Skeletal muscle tissue (tissue), 3 donors: ENCODE measurements at regions not wholly inside any gene's neighbourhood (a gene's known extent, or its start where the extent isn't known, plus 50 kb on each side); places are given as distances from the start of the nearest gene placed in this dataset.

Source experiments
- H3K27ac ChIP-seq: one replicate; pipeline ENCODE4 v1.7.0; 2013; ENCODE audit warnings: mild to moderate bottlenecking, low read depth, low read length, inconsistent platforms
- H3K27me3 ChIP-seq, 3 donors: one replicate each; pipeline ENCODE4 v1.7.0; 2013; ENCODE audit warnings: low read length in 3 of 3; ENCODE audit not compliant: control insufficient read depth in 3 of 3, insufficient read depth in 3 of 3
- H3K36me3 ChIP-seq, 3 donors: one replicate each; pipeline ENCODE4 v1.7.0; 2013; ENCODE audit warnings: low read length in 3 of 3; ENCODE audit not compliant: control insufficient read depth in 3 of 3, insufficient read depth in 3 of 3
- H3K4me1 ChIP-seq, 3 donors: one replicate each; pipeline ENCODE4 v1.7.0; 2013; ENCODE audit warnings: low read length in 3 of 3, mild to moderate bottlenecking in 3 of 3; ENCODE audit not compliant: control insufficient read depth in 3 of 3, insufficient read depth in 3 of 3
- H3K4me3 ChIP-seq, 3 donors: one replicate each; pipeline ENCODE4 v1.7.0; 2013; ENCODE audit warnings: low read length in 3 of 3
- H3K9ac ChIP-seq, 3 donors: one replicate each; pipeline ENCODE4 v1.7.0; 2013; ENCODE audit warnings: low read length in 3 of 3, mild to moderate bottlenecking in 3 of 3, moderate library complexity in 2 of 3, low read depth in 1 of 3
- H3K9me3 ChIP-seq, 3 donors: one replicate each; pipeline ENCODE4 v1.7.0; 2013; ENCODE audit warnings: low read length in 3 of 3; ENCODE audit not compliant: control insufficient read depth in 3 of 3
- donor health status: Osteomylitis.

DNA sequence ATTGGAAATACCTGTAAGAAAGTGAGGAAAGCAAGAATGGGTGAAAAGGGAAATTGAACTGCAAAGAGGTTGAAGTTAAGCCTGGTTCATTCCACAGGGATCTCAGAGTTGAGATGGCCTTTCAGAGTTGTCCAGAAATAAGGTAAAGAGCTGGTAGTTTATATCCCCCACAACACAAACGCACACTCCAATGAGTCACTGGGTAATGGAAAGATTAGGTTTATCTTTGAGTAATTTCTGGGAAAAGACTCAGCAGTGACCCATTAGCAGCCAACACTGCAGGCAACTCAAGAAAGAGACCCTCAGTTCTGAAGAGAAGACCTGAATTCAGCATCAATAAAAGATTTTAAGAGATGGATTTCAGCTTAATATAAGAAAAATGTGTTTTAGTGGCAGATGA is 485.5 kb downstream of the PTPRC start:
- no peaks in the 10 kb centered on the region for H3K9me3 ChIP-seq
- H3K4me1 ChIP-seq = no peaks in the 10 kb centered on the region
- no peaks in the 10 kb centered on the region for H3K27me3 ChIP-seq
- H3K4me3 ChIP-seq = no peak overlapping the region
- H3K36me3 ChIP-seq = no peaks in the 10 kb centered on the region
- H3K27ac ChIP-seq = no peak overlapping the region
- H3K9ac ChIP-seq = no peak overlapping the region

- no peaks in the 10 kb centered on the region for H3K4me1 ChIP-seq
- no peaks in the 10 kb centered on the region for H3K36me3 ChIP-seq
- H3K27ac ChIP-seq = no peak overlapping the region
- no peak overlapping the region for H3K4me3 ChIP-seq
- H3K9me3 ChIP-seq = no peaks in the 10 kb centered on the region
- H3K27me3 ChIP-seq = no peaks in the 10 kb centered on the region
- no peak overlapping the region for H3K9ac ChIP-seq
Measured at GRCh38 chr1:199129247-199129646, 490.4 kb downstream of the PTPRC start.

DNA sequence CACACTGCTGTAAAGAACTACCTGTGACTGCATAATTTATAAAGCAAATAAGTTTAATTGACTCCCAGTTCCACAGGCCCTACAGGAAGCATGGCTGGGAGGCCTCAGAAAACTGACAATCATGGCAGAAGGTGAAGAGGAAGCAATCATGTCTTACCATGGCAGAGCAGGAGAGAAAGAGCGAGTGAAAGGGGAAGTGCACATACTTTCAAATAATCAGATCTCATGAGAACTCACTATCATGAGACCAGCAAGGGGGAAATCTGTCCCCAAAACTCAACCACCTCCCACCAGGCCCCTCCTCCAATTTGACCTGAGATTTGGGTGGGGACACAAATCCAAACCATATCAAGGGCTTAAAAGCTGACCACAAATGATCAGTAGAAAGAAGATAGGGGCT is 493.2 kb downstream of the PTPRC start:
- H3K27me3 ChIP-seq = no peaks in the 10 kb centered on the region
- H3K4me3 ChIP-seq = no peak overlapping the region
- no peaks in the 10 kb centered on the region for H3K9me3 ChIP-seq
- no peak overlapping the region for H3K27ac ChIP-seq
- H3K9ac ChIP-seq = no peak overlapping the region
- no peaks in the 10 kb centered on the region for H3K4me1 ChIP-seq
- no peaks in the 10 kb centered on the region for H3K36me3 ChIP-seq

- no peaks in the 10 kb centered on the region for H3K27me3 ChIP-seq
- no peak overlapping the region for H3K9ac ChIP-seq
- H3K4me3 ChIP-seq = no peak overlapping the region
- peaks cover 0 to 2% (median 0%) of the 10 kb centered on the region in 3 donors for H3K9me3 ChIP-seq
- H3K4me1 ChIP-seq = no peaks in the 10 kb centered on the region
- H3K27ac ChIP-seq = no peak overlapping the region
- H3K36me3 ChIP-seq = no peaks in the 10 kb centered on the region
Measured at GRCh38 chr1:199135901-199136300, 497.1 kb downstream of the PTPRC start.

GRCh38 chr1:199138061-199138460 is 499.2 kb downstream of the PTPRC start:
- Histone ChIP-seq H3K4me1 (no peaks in the 10 kb centered on the region), H3K36me3 (no peaks in the 10 kb centered on the region), H3K4me3 (no peak overlapping the region), H3K9me3 (peaks cover 0 to 2% (median 0%) of the 10 kb centered on the region in 3 donors), H3K9ac (no peak overlapping the region), H3K27ac (no peak overlapping the region), H3K27me3 (no peaks in the 10 kb centered on the region)

DNA sequence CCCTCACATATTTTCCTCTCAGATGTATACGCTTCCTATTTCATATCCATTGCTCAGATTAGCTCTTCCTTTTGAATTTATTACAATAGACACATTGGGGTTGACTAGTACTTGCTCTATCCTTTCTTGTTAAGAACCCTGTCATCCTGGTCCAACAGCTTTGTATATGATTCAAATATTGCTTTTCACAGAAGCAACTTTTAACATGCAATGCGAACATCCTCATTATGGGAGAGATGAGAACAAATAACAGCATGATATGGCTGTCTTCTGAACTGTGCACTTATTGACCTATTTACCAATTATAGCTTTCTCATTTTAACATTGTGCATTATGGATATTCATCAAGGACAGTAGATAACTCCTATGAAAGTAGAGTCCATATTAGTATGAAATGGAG is 510.8 kb downstream of the PTPRC start:
- Histone ChIP-seq H3K9ac (no peak overlapping the region), H3K4me3 (no peak overlapping the region), H3K9me3 (no peaks in the 10 kb centered on the region), H3K27me3 (no peaks in the 10 kb centered on the region), H3K4me1 (no peaks in the 10 kb centered on the region), H3K36me3 (no peaks in the 10 kb centered on the region), H3K27ac (no peak overlapping the region)

GRCh38 chr1:199150756-199151155 is 511.9 kb downstream of the PTPRC start:
- Histone ChIP-seq H3K9ac (no peak overlapping the region), H3K9me3 (no peaks in the 10 kb centered on the region), H3K4me3 (no peak overlapping the region), H3K4me1 (no peaks in the 10 kb centered on the region), H3K27me3 (no peaks in the 10 kb centered on the region), H3K36me3 (no peaks in the 10 kb centered on the region), H3K27ac (no peak overlapping the region)

DNA sequence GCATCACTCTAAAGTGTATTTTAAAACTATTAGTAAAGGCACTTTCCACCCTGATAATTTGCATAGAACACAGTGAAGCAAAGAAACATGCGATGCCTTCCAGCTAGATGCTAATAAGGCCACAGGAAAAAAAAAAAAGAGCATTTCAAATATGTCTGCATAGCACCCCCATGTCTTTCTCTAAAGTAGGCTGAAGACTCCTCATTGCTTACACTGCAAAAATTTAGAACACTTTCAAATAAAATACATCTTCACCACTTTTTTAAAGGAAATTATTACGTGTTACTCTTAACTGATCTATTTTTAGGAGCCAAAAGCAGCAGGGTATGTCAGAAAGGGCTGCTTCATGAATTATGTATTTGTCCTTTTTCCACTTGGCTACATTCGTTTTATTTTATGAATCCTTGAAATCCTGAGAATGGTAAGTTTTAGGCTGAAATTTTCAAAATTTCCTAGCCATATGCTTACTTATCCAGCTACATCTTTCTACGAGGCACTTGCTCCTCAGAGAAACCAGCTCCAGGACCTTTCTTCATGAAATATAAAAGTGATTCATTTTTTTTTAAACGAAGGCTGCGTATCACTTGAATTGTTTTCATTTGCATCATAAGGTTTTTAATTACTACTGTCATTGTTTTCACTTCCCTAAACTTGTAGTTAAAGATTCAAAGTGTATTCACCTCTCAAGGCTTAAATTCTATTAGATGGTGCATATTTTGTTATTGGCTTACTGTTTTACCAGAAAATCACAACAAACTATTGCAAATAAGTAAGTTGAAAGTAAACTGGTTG is 513.0 kb downstream of the PTPRC start:
- Histone ChIP-seq H3K27me3 (no peaks in the 10 kb centered on the region), H3K9ac (no peak overlapping the region), H3K9me3 (no peaks in the 10 kb centered on the region), H3K4me1 (no peaks in the 10 kb centered on the region), H3K36me3 (no peaks in the 10 kb centered on the region), H3K27ac (no peak overlapping the region), H3K4me3 (no peak overlapping the region)

GRCh38 chr1:199152676-199153075 is 513.8 kb downstream of the PTPRC start:
- Histone ChIP-seq H3K36me3 (no peaks in the 10 kb centered on the region), H3K27ac (no peak overlapping the region), H3K4me1 (no peaks in the 10 kb centered on the region), H3K9me3 (no peaks in the 10 kb centered on the region), H3K4me3 (no peak overlapping the region), H3K9ac (no peak overlapping the region), H3K27me3 (no peaks in the 10 kb centered on the region)

DNA sequence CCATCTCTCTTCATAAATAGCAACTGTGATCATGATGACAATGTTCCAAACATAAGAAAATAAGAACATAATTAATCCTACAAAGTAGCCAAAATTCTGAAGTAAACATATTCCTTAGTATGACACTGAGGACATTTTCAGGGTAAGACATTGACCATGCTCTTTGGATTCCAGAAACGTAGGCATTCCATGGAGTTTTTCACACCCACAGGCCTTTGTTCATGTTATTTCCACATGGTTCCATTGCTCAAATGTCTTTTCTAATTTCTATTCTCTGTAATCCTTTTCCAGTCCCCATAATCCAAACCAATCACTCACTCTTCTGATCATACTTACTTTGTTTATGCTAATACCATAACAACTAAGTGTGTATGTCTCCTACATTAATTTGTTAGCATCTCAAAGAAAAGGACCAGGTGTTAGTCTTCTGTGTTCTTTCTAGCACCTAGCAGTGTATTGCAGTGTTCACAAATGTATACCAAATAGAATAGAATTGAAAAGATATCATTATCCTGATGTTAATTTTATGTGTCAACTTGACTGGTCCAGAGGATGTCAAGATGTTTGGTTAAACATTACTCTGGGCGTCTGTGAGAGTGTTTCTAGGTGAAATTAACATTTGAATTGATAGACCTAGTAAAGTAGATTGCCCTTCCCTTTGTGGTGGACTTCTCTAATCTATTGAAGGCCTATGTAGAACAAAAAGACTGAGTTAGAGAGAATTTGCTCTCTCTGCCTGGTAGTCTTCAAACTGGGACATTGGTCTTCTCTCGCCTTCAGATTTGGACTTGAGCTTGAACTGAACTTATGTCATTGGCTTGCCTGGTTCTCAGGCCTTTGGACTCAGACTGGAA is 516.6 kb downstream of the PTPRC start:
- Histone ChIP-seq H3K27ac (no peak overlapping the region), H3K9me3 (no peaks in the 10 kb centered on the region), H3K36me3 (no peaks in the 10 kb centered on the region), H3K9ac (no peak overlapping the region), H3K4me1 (no peaks in the 10 kb centered on the region), H3K27me3 (no peaks in the 10 kb centered on the region), H3K4me3 (no peak overlapping the region)
